Natural killer cell (primary cell): ENCODE measurements at regions not wholly inside any gene's neighbourhood (a gene's known extent, or its start where the extent isn't known, plus 50 kb on each side); places are given as distances from the start of the nearest gene placed in this dataset.
"Not testable (repeated sequence)": the region's sequence is repeated elsewhere in the genome, so short reads cannot be mapped to it uniquely, and the experiment has no call there.

Experiments
- ATAC-seq, 3 donors: fragments of 150-1000 bp in 2 of 3; fragments of 200-7000 bp in 1 of 3; cut with Tn5 transposase; 1 replicate in 1 of 3; 2 replicates in 2 of 3; pipeline ENCODE4 v1.10.0; 2021; ENCODE audit warnings: mild to moderate bottlenecking in 2 of 3, moderate library complexity in 2 of 3
- DNase-seq, 2 donors: peaks; one replicate each; pipeline versions ENCODE4 v3.0.0 to v3.0.0-alpha.2; 2013 to 2021; ENCODE audit warnings: mixed read lengths in 1 of 2
- H3K27ac ChIP-seq: one replicate; pipeline ENCODE4 v1.5.1; 2013; ENCODE audit warnings: mild to moderate bottlenecking, low read length
- H3K27me3 ChIP-seq: one replicate; pipeline ENCODE4 v1.6.1; 2013; ENCODE audit warnings: low read length; ENCODE audit not compliant: control insufficient read depth, insufficient read depth
- H3K36me3 ChIP-seq: one replicate; pipeline ENCODE4 v1.6.1; 2013; ENCODE audit warnings: low read length; ENCODE audit not compliant: control insufficient read depth, insufficient read depth
- H3K4me1 ChIP-seq: one replicate; pipeline ENCODE4 v1.6.1; 2013; ENCODE audit warnings: low read length; ENCODE audit not compliant: control insufficient read depth, insufficient read depth
- H3K4me3 ChIP-seq: one replicate; pipeline ENCODE4 v1.5.1; 2013; ENCODE audit warnings: low read length
- H3K9me3 ChIP-seq: one replicate; pipeline ENCODE4 v1.6.1; 2013; ENCODE audit warnings: low read length; ENCODE audit not compliant: control insufficient read depth, insufficient read depth
- H3K27ac Mint-ChIP-seq, 2 donors: one replicate each; pipeline ENCODE4 v1.8.0; 2022; ENCODE audit warnings: mild to moderate bottlenecking in 2 of 2, mixed read lengths in 2 of 2, moderate library complexity in 1 of 2
- H3K27me3 Mint-ChIP-seq, 2 donors: one replicate each; pipeline ENCODE4 v1.8.0; 2022; ENCODE audit warnings: low read depth in 2 of 2, mixed read lengths in 2 of 2
- H3K36me3 Mint-ChIP-seq: one replicate; pipeline ENCODE4 v1.8.0; 2022; ENCODE audit warnings: mixed read lengths
- H3K4me1 Mint-ChIP-seq, 2 donors: one replicate each; pipeline ENCODE4 v1.8.0; 2022; ENCODE audit warnings: mixed read lengths in 2 of 2
- H3K4me3 Mint-ChIP-seq: one replicate; pipeline ENCODE4 v1.8.0; 2022; ENCODE audit warnings: mild to moderate bottlenecking, moderate library complexity, mixed read lengths
- H3K9me3 Mint-ChIP-seq, 2 donors: one replicate each; pipeline ENCODE4 v1.8.0; 2022; ENCODE audit warnings: mixed read lengths in 2 of 2
- CTCF ChIP-seq: fragments of 200-600 bp; IDR thresholded peaks from one replicate; pipeline ENCODE4 v1.8.0; 2022; ENCODE audit warnings: antibody characterized with exemption
- WGBS: methylation state at CpG from one replicate; pipeline ENCODE4 v1.1.7; 2013; ENCODE audit warnings: missing lambda C conversion rate; ENCODE audit not compliant: insufficient coverage; 5-methylcytosine and 5-hydroxymethylcytosine counted together
- intact Hi-C: fragments of 100-400 bp; cut with micrococcal nuclease; formaldehyde crosslinking; loops from one replicate; pipeline ENCODE4 v1.14.2; 2022

GRCh38 chr5:2153350-2153749 is 270.6 kb upstream of the IRX4 start:
- 86% methylated on average over 6 of the region's 6 CpGs for WGBS
- Histone ChIP-seq H3K4me3 (no peak overlapping the region), H3K4me1 (no peaks in the 10 kb centered on the region), H3K27ac (no peak overlapping the region), H3K27me3 (no peaks in the 10 kb centered on the region), H3K9me3 (no peaks in the 10 kb centered on the region), H3K36me3 (no peaks in the 10 kb centered on the region)
- intact Hi-C loops = no loop called here
- no peak overlapping the region for H3K27ac Mint-ChIP-seq
- H3K4me3 Mint-ChIP-seq = no peak overlapping the region
- H3K36me3 Mint-ChIP-seq = no peaks in the 10 kb centered on the region
- no peak for ATAC-seq
- no peaks in the 10 kb centered on the region for H3K27me3 Mint-ChIP-seq
- DNase-seq = no peak
- TF ChIP-seq CTCF = no peak
- peaks cover 0 to 2% of the 10 kb centered on the region in 2 donors for H3K9me3 Mint-ChIP-seq
- H3K4me1 Mint-ChIP-seq = no peaks in the 10 kb centered on the region

- H3K4me3 ChIP-seq, DNase-seq, H3K27ac Mint-ChIP-seq, H3K9me3 Mint-ChIP-seq, H3K4me3 Mint-ChIP-seq, H3K27ac ChIP-seq, H3K27me3 ChIP-seq, H3K36me3 ChIP-seq, ATAC-seq, H3K9me3 ChIP-seq, H3K27me3 Mint-ChIP-seq, H3K4me1 ChIP-seq, intact Hi-C loops, H3K36me3 Mint-ChIP-seq, H3K4me1 Mint-ChIP-seq: not testable (repeated sequence)
- peak; percentile 34 for TF ChIP-seq CTCF
- 13% methylated on average over 7 of the region's 8 CpGs for WGBS
Measured at GRCh38 chr5:2151301-2151888, 268.7 kb upstream of the IRX4 start.

GRCh38 chr5:2149195-2149539 is 266.4 kb upstream of the IRX4 start:
- H3K9me3 Mint-ChIP-seq = peaks cover 0 to 2% of the 10 kb centered on the region in 2 donors
- no peaks in the 10 kb centered on the region for H3K36me3 Mint-ChIP-seq
- H3K4me3 Mint-ChIP-seq = no peak overlapping the region

More at GRCh38 chr5:2149195-2149539, 266.4 kb upstream of the IRX4 start:
- Mint-ChIP-seq H3K4me1 (no peaks in the 10 kb centered on the region), H3K27me3 (no peaks in the 10 kb centered on the region), H3K27ac (no peak overlapping the region)
- 64% methylated on average over 15 of the region's 15 CpGs for WGBS
- H3K36me3 ChIP-seq = no peaks in the 10 kb centered on the region
- H3K4me3 ChIP-seq = no peak overlapping the region
- no peaks in the 10 kb centered on the region for H3K27me3 ChIP-seq
- no peaks in the 10 kb centered on the region for H3K4me1 ChIP-seq
- no peak overlapping the region for H3K27ac ChIP-seq
- intact Hi-C loops = no loop called here
- DNase-seq (no peak), ATAC-seq (peak in 1 of 3 donors; percentile 11)
- TF ChIP-seq CTCF = no peak
- no peaks in the 10 kb centered on the region for H3K9me3 ChIP-seq
